ENCODE measurements at regions not wholly inside any gene's neighbourhood (a gene's known extent, or its start where the extent isn't known, plus 50 kb on each side); places are given as distances from the start of the nearest gene placed in this dataset.

DNA sequence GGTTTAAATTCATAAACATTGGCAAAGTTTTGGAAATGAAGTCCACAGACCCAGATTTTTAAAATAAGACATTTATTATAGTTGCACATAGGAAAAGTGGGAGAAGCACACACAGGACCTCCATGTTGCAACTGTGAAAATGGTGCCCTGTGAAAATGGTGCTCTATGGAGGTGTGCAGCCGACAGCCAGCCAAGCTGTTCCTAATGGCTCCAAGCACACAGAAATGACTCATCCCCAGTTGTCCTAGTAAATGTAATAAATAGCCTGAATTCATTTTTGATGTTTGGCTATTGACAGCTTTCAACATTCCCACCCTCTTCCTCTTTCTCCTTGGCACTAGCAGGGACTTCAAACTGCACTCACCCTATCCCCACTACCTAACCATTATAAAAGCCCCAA is 590.9 kb downstream of the CAAP1 start:
- H4K91ac ChIP-seq (replicated peaks; ENCODE audit: insufficient read length, low read length): no peak overlapping the region
- H3K18ac ChIP-seq (ENCODE audit: extremely low read depth, low read length): no peak overlapping the region
- CTCF ChIA-PET (ENCODE audit: partially characterized antibody): no interaction called here
- H3K14ac ChIP-seq (ENCODE audit: insufficient read length): no peak overlapping the region
- H3K56ac ChIP-seq (replicated peaks; ENCODE audit: insufficient read length, low read depth, low read length): no peak overlapping the region
- no peak overlapping the region for H3K23ac ChIP-seq (ENCODE audit: insufficient read length)
- H3K79me2 ChIP-seq (ENCODE audit: control insufficient read depth in 1 of 2, insufficient read depth in 2 of 2, low read length in 2 of 2): no peaks in the 10 kb centered on the region
- DNase-seq (ENCODE audit: low read depth in 1 of 2, low spot score in 2 of 2) (no peak), FAIRE-seq (no peak)
- H3K9ac ChIP-seq (replicated peaks in 1 of 4; ENCODE audit: extremely low read depth in 1 of 4, low read depth in 3 of 4, low read length in 3 of 4): no peak overlapping the region
- no peak overlapping the region for H3K4me2 ChIP-seq (ENCODE audit: insufficient read depth in 1 of 2, low read depth in 2 of 2, low read length in 2 of 2)
- no peaks in the 10 kb centered on the region for H3K79me1 ChIP-seq (ENCODE audit: low read depth, low read length)
- no peak overlapping the region for H3K27ac ChIP-seq (ENCODE audit: low read depth, low read length)
- no peaks in the 10 kb centered on the region for H4K20me1 ChIP-seq (replicated peaks in 1 of 2; ENCODE audit: control insufficient read depth in 1 of 2, insufficient read depth in 2 of 2, low read length in 2 of 2)
- POLR2A ChIA-PET (ENCODE audit: partially characterized antibody): no interaction called here
- H3K36me3 ChIP-seq (ENCODE audit: control insufficient read depth in 2 of 4, insufficient read depth in 4 of 4, low read length in 3 of 4): no peaks in the 10 kb centered on the region
- TF ChIP-seq EGR1 (IDR thresholded peaks at IDR 0.05; ENCODE audit: borderline replicate concordance, low read depth, low read length) (no peak), TEAD4 (IDR thresholded peaks at IDR 0.05; ENCODE audit: low read depth, low read length) (no peak), TBP (IDR thresholded peaks at IDR 0.05; ENCODE audit: low read depth, low read length) (no peak), CEBPB (IDR thresholded peaks at IDR 0.05; ENCODE audit: low read depth, low read length) (no peak), EZH2 (IDR thresholded peaks at IDR 0.05; ENCODE audit: low read depth, low read length, severe bottlenecking) (no peak), MAFK (IDR thresholded peaks at IDR 0.05; ENCODE audit: low read depth, low read length) (no peak), ZNF274 (IDR thresholded peaks at IDR 0.05; ENCODE audit: borderline replicate concordance, extremely low read depth, low read length) (no peak), SIN3A (conservative IDR thresholded peaks at IDR 0.05 in 1 of 2, IDR thresholded peaks at IDR 0.05 in 1 of 2; ENCODE audit: low read depth in 1 of 2, low read length in 2 of 2) (no peak)
- H2BK5ac ChIP-seq (ENCODE audit: low read depth, low read length): no peak overlapping the region
- H3K23me2 ChIP-seq (ENCODE audit: low read depth, low read length): no peaks in the 10 kb centered on the region
- H3K4me3 ChIP-seq (ENCODE audit: extremely low read depth in 1 of 4, insufficient read depth in 2 of 4, low read depth in 3 of 4, low read length in 4 of 4): no peak overlapping the region
- H2BK12ac ChIP-seq (ENCODE audit: low read depth, low read length): no peak overlapping the region
- H3K27me3 ChIP-seq (replicated peaks in 1 of 4; ENCODE audit: control insufficient read depth in 3 of 4, extremely low read depth in 1 of 4, insufficient read depth in 3 of 4, low read length in 3 of 4): no peaks in the 10 kb centered on the region
- H2BK120ac ChIP-seq (replicated peaks; ENCODE audit: low read depth, low read length): no peak overlapping the region
- WGBS, 2 experiments (ENCODE audit: extremely low coverage in 1 of 2, insufficient coverage in 1 of 2, insufficient read length in 1 of 2, insufficient replicate concordance in 2 of 2, low coverage in 1 of 2, low lambda C conversion rate in 2 of 2, missing lambda C conversion rate in 1 of 2): 100% methylated on average over 1 of the region's 1 CpG; no CpG with 5 or more reads in 1 of the 2 experiments
- no peaks in the 10 kb centered on the region for H3K9me3 ChIP-seq (ENCODE audit: insufficient read depth in 2 of 2, low read depth in 1 of 2, low read length in 1 of 2)
- no peaks in the 10 kb centered on the region for H3K4me1 ChIP-seq (replicated peaks in 1 of 4; ENCODE audit: control insufficient read depth in 3 of 4, insufficient read depth in 4 of 4, low read length in 3 of 4)
- no peak overlapping the region for H2BK20ac ChIP-seq (ENCODE audit: low read length)
- H3K4ac ChIP-seq (replicated peaks; ENCODE audit: insufficient read length, low read depth, low read length): no peak overlapping the region
- H2AK5ac ChIP-seq (ENCODE audit: low read depth, low read length): no peak overlapping the region
- no peak overlapping the region for H2BK15ac ChIP-seq (ENCODE audit: low read length)
- H4K5ac ChIP-seq (ENCODE audit: insufficient read length, low read depth, low read length): no peak overlapping the region
- no peak overlapping the region for H2AFZ ChIP-seq (ENCODE audit: low read length)
- H4K8ac ChIP-seq (ENCODE audit: extremely low read depth, insufficient read depth, low read length): no peak overlapping the region
